ENCODE measurements at regions not wholly inside any gene's neighbourhood (a gene's known extent, or its start where the extent isn't known, plus 50 kb on each side); places are given as distances from the start of the nearest gene placed in this dataset.

DNA sequence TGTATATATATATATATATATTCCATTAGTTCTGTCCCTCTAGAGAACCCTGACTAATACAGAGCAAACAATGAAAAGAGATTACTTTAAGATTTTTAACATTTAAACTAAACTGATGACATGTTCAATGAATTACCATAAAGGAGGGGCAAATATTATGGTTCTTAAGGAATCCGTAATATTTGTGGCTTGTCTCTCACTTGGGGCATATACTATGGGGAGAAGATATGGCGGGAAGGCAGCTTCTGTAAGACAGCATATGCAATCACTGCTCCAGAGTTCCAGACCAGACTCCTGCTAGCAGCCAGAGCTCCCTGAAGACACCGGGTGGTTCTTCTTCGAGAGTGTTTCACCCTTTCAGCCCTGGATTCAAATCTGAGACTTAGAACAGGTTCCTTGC lies 321.1 kb upstream of the NT5E start:
- TF ChIP-seq, protein P1, sequence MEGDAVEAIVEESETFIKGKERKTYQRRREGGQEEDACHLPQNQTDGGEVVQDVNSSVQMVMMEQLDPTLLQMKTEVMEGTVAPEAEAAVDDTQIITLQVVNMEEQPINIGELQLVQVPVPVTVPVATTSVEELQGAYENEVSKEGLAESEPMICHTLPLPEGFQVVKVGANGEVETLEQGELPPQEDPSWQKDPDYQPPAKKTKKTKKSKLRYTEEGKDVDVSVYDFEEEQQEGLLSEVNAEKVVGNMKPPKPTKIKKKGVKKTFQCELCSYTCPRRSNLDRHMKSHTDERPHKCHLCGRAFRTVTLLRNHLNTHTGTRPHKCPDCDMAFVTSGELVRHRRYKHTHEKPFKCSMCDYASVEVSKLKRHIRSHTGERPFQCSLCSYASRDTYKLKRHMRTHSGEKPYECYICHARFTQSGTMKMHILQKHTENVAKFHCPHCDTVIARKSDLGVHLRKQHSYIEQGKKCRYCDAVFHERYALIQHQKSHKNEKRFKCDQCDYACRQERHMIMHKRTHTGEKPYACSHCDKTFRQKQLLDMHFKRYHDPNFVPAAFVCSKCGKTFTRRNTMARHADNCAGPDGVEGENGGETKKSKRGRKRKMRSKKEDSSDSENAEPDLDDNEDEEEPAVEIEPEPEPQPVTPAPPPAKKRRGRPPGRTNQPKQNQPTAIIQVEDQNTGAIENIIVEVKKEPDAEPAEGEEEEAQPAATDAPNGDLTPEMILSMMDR (conservative IDR thresholded peaks at IDR 0.05) = no peak
- no peak for TF ChIP-seq ZFX (IDR thresholded peaks at IDR 0.05)

Measured in C4-2B (cell line).